ENCODE measurements at regions not wholly inside any gene's neighbourhood (a gene's known extent, or its start where the extent isn't known, plus 50 kb on each side); places are given as distances from the start of the nearest gene placed in this dataset.

DNA sequence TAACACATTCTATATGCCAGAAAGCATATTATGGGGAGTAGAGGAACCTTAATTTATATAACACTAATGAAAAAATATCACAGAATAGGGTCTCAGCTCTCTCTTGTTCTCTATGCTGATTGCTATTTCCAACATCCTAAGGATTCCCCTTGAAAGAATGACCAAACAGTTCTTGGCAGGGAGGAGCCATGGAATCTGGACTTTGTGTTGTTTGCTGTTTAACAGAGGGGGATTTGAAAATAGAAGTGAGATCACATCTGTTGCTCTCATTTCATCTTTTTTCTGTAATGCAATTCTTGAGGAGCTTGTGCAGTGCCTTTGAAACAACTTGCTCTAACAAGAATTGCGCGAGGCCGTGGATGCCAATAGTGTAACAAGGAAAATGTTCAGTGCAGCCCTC is 755.3 kb downstream of the TLE1 start:
- H3K27ac ChIP-seq (ENCODE audit: poor library complexity, severe bottlenecking) = no peak overlapping the region
- no peaks in the 10 kb centered on the region for H3K4me1 ChIP-seq (ENCODE audit: insufficient read depth, poor library complexity, severe bottlenecking)
- H3K27me3 ChIP-seq (ENCODE audit: insufficient read depth, poor library complexity, severe bottlenecking) = no peaks in the 10 kb centered on the region
- DNase-seq (ENCODE audit: low spot score) (no peak), ATAC-seq (ENCODE audit: low read depth) (no peak)
- H3K9me3 ChIP-seq (ENCODE audit: severe bottlenecking) = no peaks in the 10 kb centered on the region
- TF ChIP-seq, protein P1, sequence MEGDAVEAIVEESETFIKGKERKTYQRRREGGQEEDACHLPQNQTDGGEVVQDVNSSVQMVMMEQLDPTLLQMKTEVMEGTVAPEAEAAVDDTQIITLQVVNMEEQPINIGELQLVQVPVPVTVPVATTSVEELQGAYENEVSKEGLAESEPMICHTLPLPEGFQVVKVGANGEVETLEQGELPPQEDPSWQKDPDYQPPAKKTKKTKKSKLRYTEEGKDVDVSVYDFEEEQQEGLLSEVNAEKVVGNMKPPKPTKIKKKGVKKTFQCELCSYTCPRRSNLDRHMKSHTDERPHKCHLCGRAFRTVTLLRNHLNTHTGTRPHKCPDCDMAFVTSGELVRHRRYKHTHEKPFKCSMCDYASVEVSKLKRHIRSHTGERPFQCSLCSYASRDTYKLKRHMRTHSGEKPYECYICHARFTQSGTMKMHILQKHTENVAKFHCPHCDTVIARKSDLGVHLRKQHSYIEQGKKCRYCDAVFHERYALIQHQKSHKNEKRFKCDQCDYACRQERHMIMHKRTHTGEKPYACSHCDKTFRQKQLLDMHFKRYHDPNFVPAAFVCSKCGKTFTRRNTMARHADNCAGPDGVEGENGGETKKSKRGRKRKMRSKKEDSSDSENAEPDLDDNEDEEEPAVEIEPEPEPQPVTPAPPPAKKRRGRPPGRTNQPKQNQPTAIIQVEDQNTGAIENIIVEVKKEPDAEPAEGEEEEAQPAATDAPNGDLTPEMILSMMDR (IDR thresholded peaks at IDR 0.05; ENCODE audit: poor library complexity, severe bottlenecking) = no peak
- no peak overlapping the region for H3K4me3 ChIP-seq (ENCODE audit: severe bottlenecking)
- no peaks in the 10 kb centered on the region for H3K36me3 ChIP-seq (ENCODE audit: low read depth)

GRCh38 chr9:80932947-80933780 is 756.2 kb downstream of the TLE1 start:
- no peak for ATAC-seq (ENCODE audit: low read depth)
- H3K9me3 ChIP-seq (ENCODE audit: severe bottlenecking) = no peaks in the 10 kb centered on the region
- H3K27ac ChIP-seq (ENCODE audit: poor library complexity, severe bottlenecking) = no peak overlapping the region

DNA sequence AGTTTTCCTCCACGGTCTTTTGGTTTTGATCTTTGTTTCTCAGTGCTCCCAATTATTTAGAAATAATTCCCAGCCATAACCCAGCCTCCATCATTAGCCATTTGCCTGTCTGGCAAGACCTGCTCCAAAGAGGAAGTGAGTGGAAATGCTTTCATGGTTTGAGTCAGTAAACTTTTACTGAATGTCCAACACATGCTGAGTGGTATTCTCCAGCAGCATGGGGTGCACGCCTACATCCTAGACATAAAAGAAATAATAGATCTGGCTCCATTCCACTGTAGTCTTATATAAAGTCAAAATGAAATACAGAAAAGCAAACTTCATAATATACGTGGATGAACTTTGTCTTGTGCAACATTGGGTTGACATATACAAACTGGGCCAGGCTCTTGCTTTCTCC is 757.2 kb downstream of the TLE1 start:
- ATAC-seq (ENCODE audit: low read depth) = no peak
- Histone ChIP-seq H3K27ac (ENCODE audit: poor library complexity, severe bottlenecking) (no peak overlapping the region), H3K36me3 (ENCODE audit: low read depth) (no peaks in the 10 kb centered on the region), H3K27me3 (ENCODE audit: insufficient read depth, poor library complexity, severe bottlenecking) (no peaks in the 10 kb centered on the region), H3K9me3 (ENCODE audit: severe bottlenecking) (no peaks in the 10 kb centered on the region), H3K4me1 (ENCODE audit: insufficient read depth, poor library complexity, severe bottlenecking) (no peaks in the 10 kb centered on the region), H3K4me3 (ENCODE audit: severe bottlenecking) (no peak overlapping the region)
- TF ChIP-seq, protein P1 (IDR thresholded peaks at IDR 0.05; ENCODE audit: poor library complexity, severe bottlenecking) = no peak
- no peak for DNase-seq (ENCODE audit: low spot score)

More at GRCh38 chr9:80932947-80933780, 756.2 kb downstream of the TLE1 start:
- Histone ChIP-seq H3K4me1 (ENCODE audit: insufficient read depth, poor library complexity, severe bottlenecking) (no peaks in the 10 kb centered on the region), H3K4me3 (ENCODE audit: severe bottlenecking) (no peak overlapping the region), H3K36me3 (ENCODE audit: low read depth) (no peaks in the 10 kb centered on the region), H3K27me3 (ENCODE audit: insufficient read depth, poor library complexity, severe bottlenecking) (no peaks in the 10 kb centered on the region)
- DNase-seq (ENCODE audit: low spot score) = no peak
- TF ChIP-seq, protein P1 (IDR thresholded peaks at IDR 0.05; ENCODE audit: poor library complexity, severe bottlenecking) = no peak

DNA sequence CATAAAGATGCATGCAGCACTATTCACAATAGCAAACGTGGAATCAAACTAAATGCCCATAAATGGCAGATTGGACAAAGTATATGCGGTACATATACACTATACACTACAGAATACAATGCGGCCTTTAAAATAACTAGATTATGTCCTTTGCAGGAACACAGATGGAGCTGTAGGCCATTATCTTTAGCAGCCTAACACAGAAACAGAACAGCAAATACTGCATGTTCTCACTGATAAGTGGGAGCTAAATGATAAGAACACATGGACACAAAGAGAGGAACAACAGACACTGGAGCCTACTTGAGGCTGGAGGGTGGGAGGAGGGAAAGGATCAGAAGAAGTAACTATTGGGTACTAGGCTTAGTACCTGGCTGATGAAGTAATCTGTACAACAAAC is 758.2 kb downstream of the TLE1 start:
- DNase-seq (ENCODE audit: low spot score) = no peak
- Histone ChIP-seq H3K27ac (ENCODE audit: poor library complexity, severe bottlenecking) (no peak overlapping the region), H3K36me3 (ENCODE audit: low read depth) (no peaks in the 10 kb centered on the region), H3K4me3 (ENCODE audit: severe bottlenecking) (no peak overlapping the region), H3K27me3 (ENCODE audit: insufficient read depth, poor library complexity, severe bottlenecking) (no peaks in the 10 kb centered on the region), H3K9me3 (ENCODE audit: severe bottlenecking) (no peaks in the 10 kb centered on the region), H3K4me1 (ENCODE audit: insufficient read depth, poor library complexity, severe bottlenecking) (no peaks in the 10 kb centered on the region)
- TF ChIP-seq, protein P1 (IDR thresholded peaks at IDR 0.05; ENCODE audit: poor library complexity, severe bottlenecking) = no peak
- ATAC-seq (ENCODE audit: low read depth) = no peak

GRCh38 chr9:80928697-80929096 is 760.6 kb downstream of the TLE1 start:
- TF ChIP-seq, protein P1 (IDR thresholded peaks at IDR 0.05; ENCODE audit: poor library complexity, severe bottlenecking) = no peak
- Histone ChIP-seq H3K4me3 (ENCODE audit: severe bottlenecking) (no peak overlapping the region), H3K27ac (ENCODE audit: poor library complexity, severe bottlenecking) (no peak overlapping the region), H3K27me3 (ENCODE audit: insufficient read depth, poor library complexity, severe bottlenecking) (no peaks in the 10 kb centered on the region), H3K36me3 (ENCODE audit: low read depth) (no peaks in the 10 kb centered on the region), H3K9me3 (ENCODE audit: severe bottlenecking) (no peaks in the 10 kb centered on the region), H3K4me1 (ENCODE audit: insufficient read depth, poor library complexity, severe bottlenecking) (no peaks in the 10 kb centered on the region)
- no peak for ATAC-seq (ENCODE audit: low read depth)
- no peak for DNase-seq (ENCODE audit: low spot score)

Measured in RWPE2 (cell line).